A549 (cell line): ENCODE measurements at regions not wholly inside any gene's neighbourhood (a gene's known extent, or its start where the extent isn't known, plus 50 kb on each side); places are given as distances from the start of the nearest gene placed in this dataset.

Source experiments
- ATAC-seq, 2 experiments: fragments of 200-7000 bp in 1 of 2; fragments of >200 bp in 1 of 2; cut with Nextera tagmentation in 1 of 2; cut with Tn5 transposase in 1 of 2; 3 replicates each; pipeline versions ENCODE4 v1.8.0 to v1.9.1; 2018 to 2020; ENCODE audit warnings: mild to moderate bottlenecking in 1 of 2, moderate library complexity in 1 of 2
- CTCF ChIA-PET: fragments of 300-600 bp; sonication (Branson Sonifier 250); formaldehyde crosslinking; extraction: SDS; loops from one replicate; lab custom pipeline; 2021; ENCODE audit warnings: antibody characterized with exemption, inconsistent platforms; lab: Yijun Ruan, JAX
- POLR2A ChIA-PET: fragments of 350-600 bp; formaldehyde crosslinking; extraction: SDS; loops from one replicate; lab custom pipeline; 2021; ENCODE audit warnings: antibody characterized with exemption, inconsistent platforms; lab: Yijun Ruan, JAX
- DNase-seq, 2 experiments: peaks; one replicate each; pipeline versions ENCODE4 v3.0.0 to v3.0.0-alpha.2; 2011 to 2016; ENCODE audit warnings: low read depth in 1 of 2, low spot score in 1 of 2
- FAIRE-seq: peaks from 2 replicates; lab custom pipeline; 2011; peaks lifted over from hg19 to GRCh38; lab: Jason Lieb, UNC
- H3K27ac ChIP-seq, 2 experiments: fragments of >200 bp; sonication (Bioruptor Twin); formaldehyde crosslinking; 3 replicates each; pipeline ENCODE4 v1.5.1; 2016 to 2017
- H3K4me1 ChIP-seq: fragments of >200 bp; sonication (Bioruptor Twin); formaldehyde crosslinking; 3 replicates; pipeline ENCODE4 v1.6.1; 2016
- H3K4me2 ChIP-seq: fragments of >200 bp; sonication (Bioruptor Twin); formaldehyde crosslinking; 3 replicates; pipeline ENCODE4 v1.6.1; 2016
- H3K4me3 ChIP-seq: fragments of >200 bp; sonication (Bioruptor Twin); formaldehyde crosslinking; 3 replicates; pipeline ENCODE4 v1.5.1; 2016
- H3K9me3 ChIP-seq: fragments of >200 bp; sonication (Bioruptor Twin); formaldehyde crosslinking; 3 replicates; pipeline ENCODE4 v1.6.1; 2016
- CHD2 ChIP-seq: fragments of 150-350 bp; IDR thresholded peaks from 2 replicates; pipeline ENCODE4 v1.6.1; 2014; ENCODE audit warnings: low read length; ENCODE audit not compliant: partially characterized antibody
- EHF ChIP-seq: fragments of 250-450 bp; sonication (Bioruptor Pico); IDR thresholded peaks from 2 replicates; pipeline ENCODE4 v1.5.0; 2020; ENCODE audit warnings: mild to moderate bottlenecking
- EHMT2 ChIP-seq: fragments of 200-600 bp; sonication (generic); IDR thresholded peaks from 2 replicates; pipeline ENCODE4 v1.6.1; 2016; ENCODE audit warnings: antibody characterized with exemption, low read depth, mild to moderate bottlenecking, moderate library complexity
- ELK1 ChIP-seq: fragments of 150-350 bp; IDR thresholded peaks from 2 replicates; pipeline ENCODE4 v1.6.1; 2014; ENCODE audit warnings: low read depth, mild to moderate bottlenecking, low read length
- FOSB ChIP-seq: fragments of 250-450 bp; sonication (Bioruptor Pico); IDR thresholded peaks from 2 replicates; pipeline ENCODE4 v1.5.0; 2020; ENCODE audit warnings: mild to moderate bottlenecking, moderate library complexity
- FOSL2 ChIP-seq, 2 experiments: fragments of 450-650 bp in 1 of 2; fragments of >200 bp in 1 of 2; sonication (Bioruptor Twin) in 1 of 2; formaldehyde crosslinking; IDR thresholded peaks; 2 replicates each; pipeline versions ENCODE4 v1.5.0 to v1.6.1; 2016 to 2020; ENCODE audit warnings: mild to moderate bottlenecking in 1 of 2, moderate library complexity in 1 of 2
- HEYL ChIP-seq: fragments of 250-450 bp; sonication (Bioruptor Pico); IDR thresholded peaks from 2 replicates; pipeline ENCODE4 v1.8.0; 2021; ENCODE audit warnings: mild to moderate bottlenecking, moderate library complexity
- HOXA7 ChIP-seq: fragments of 250-450 bp; sonication (Bioruptor Pico); IDR thresholded peaks from 2 replicates; pipeline ENCODE4 v1.5.0; 2020; ENCODE audit warnings: mild to moderate bottlenecking, moderate library complexity
- HOXB5 ChIP-seq: fragments of 250-450 bp; sonication (Bioruptor Pico); IDR thresholded peaks from 2 replicates; pipeline ENCODE4 v1.5.0; 2020; ENCODE audit warnings: mild to moderate bottlenecking, moderate library complexity
- KDM5A ChIP-seq: fragments of 200-600 bp; sonication (generic); IDR thresholded peaks from 2 replicates; pipeline ENCODE4 v1.6.1; 2016; ENCODE audit warnings: antibody characterized with exemption, mild to moderate bottlenecking
- MAFK ChIP-seq: fragments of 450-650 bp; IDR thresholded peaks from 2 replicates; pipeline ENCODE4 v1.6.1; 2014; ENCODE audit not compliant: partially characterized antibody
- MYC ChIP-seq: IDR thresholded peaks from 2 replicates; pipeline ENCODE4 v1.6.1; 2012; ENCODE audit warnings: mild to moderate bottlenecking, inconsistent platforms, low read length, improper control_type of control experiment, borderline replicate concordance
- NPAS2 ChIP-seq: fragments of 250-450 bp; sonication (Bioruptor Pico); IDR thresholded peaks from 2 replicates; pipeline ENCODE4 v1.8.0; 2022; ENCODE audit warnings: mild to moderate bottlenecking, moderate library complexity, borderline replicate concordance
- PHF8 ChIP-seq: fragments of 200-600 bp; sonication (generic); IDR thresholded peaks from 2 replicates; pipeline ENCODE4 v1.6.1; 2016; ENCODE audit warnings: low read depth, mild to moderate bottlenecking, antibody characterized with exemption, moderate library complexity, borderline replicate concordance
- POLR2A ChIP-seq: IDR thresholded peaks from 2 replicates; pipeline ENCODE4 v1.6.1; 2012; ENCODE audit warnings: mild to moderate bottlenecking, low read length
- RAD21 ChIP-seq, 2 experiments: fragments of >200 bp in 1 of 2; sonication (Bioruptor Twin) in 1 of 2; formaldehyde crosslinking in 1 of 2; IDR thresholded peaks in 1 of 2; conservative IDR thresholded peaks in 1 of 2; 2 replicates in 1 of 2; 3 replicates in 1 of 2; pipeline ENCODE4 v1.6.1; 2012 to 2018; ENCODE audit warnings: inconsistent platforms in 1 of 2
- RFX5 ChIP-seq: fragments of 450-650 bp; IDR thresholded peaks from 2 replicates; pipeline ENCODE4 v1.7.1; 2014; ENCODE audit warnings: antibody characterized with exemption, mild to moderate bottlenecking, moderate library complexity
- TFCP2L1 ChIP-seq: fragments of 250-450 bp; sonication (Bioruptor Pico); IDR thresholded peaks from 2 replicates; pipeline ENCODE4 v1.5.0; 2021; ENCODE audit warnings: mild to moderate bottlenecking
- USF2 ChIP-seq: fragments of 450-650 bp; IDR thresholded peaks from 2 replicates; pipeline ENCODE4 v1.6.1; 2014; ENCODE audit warnings: antibody characterized with exemption
- ZFP36 ChIP-seq: fragments of 450-650 bp; IDR thresholded peaks from 2 replicates; pipeline ENCODE4 v1.6.1; 2014; ENCODE audit warnings: borderline replicate concordance; ENCODE audit not compliant: partially characterized antibody
- ZNF302 ChIP-seq: fragments of 250-450 bp; sonication (Bioruptor Pico); IDR thresholded peaks from 2 replicates; pipeline ENCODE4 v1.9.0; 2021; ENCODE audit warnings: inconsistent platforms, mild to moderate bottlenecking, moderate library complexity
- WGBS: methylation state at CpG from one replicate; pipeline ENCODE4 v1.1.6; 2017; ENCODE audit errors: missing lambda C conversion rate; 5-methylcytosine and 5-hydroxymethylcytosine counted together
- TF ChIP-seq, protein P1 (sequence below): fragments of >200 bp; sonication (Bioruptor Twin); formaldehyde crosslinking; IDR thresholded peaks from 3 replicates; pipeline ENCODE4 v1.6.1; 2016
- TF ChIP-seq, protein P2 (sequence below): fragments of >200 bp; sonication (Bioruptor Twin); formaldehyde crosslinking; IDR thresholded peaks from 2 replicates; pipeline ENCODE4 v1.6.1; 2016

- FAIRE-seq (no peak), DNase-seq (no peak), ATAC-seq (no peak)
- no peaks in the 10 kb centered on the region for H3K9me3 ChIP-seq
- no peak overlapping the region for H3K4me2 ChIP-seq
- POLR2A ChIA-PET, result no interaction called here
- TF ChIP-seq ZFP36 (no peak), RAD21 (conservative IDR thresholded peaks at IDR 0.05 in 1 of 2, IDR thresholded peaks at IDR 0.05 in 1 of 2) (no peak), CHD2 (no peak)
- CTCF ChIA-PET, result no interaction called here
- no peaks in the 10 kb centered on the region for H3K4me1 ChIP-seq
- no peak overlapping the region for H3K4me3 ChIP-seq
- WGBS, result 69% methylated on average over 5 of the region's 10 CpGs
- no peak overlapping the region for H3K27ac ChIP-seq
These were observed 837.3 kb downstream of the GALR1 start for GRCh38 chr18:78086931-78087330.

GRCh38 chr18:78087338-78087737, 837.7 kb downstream of the GALR1 start:
- ATAC-seq, result no peak
- WGBS, result 50% methylated on average over 1 of the region's 2 CpGs
- no peak for DNase-seq
- Histone ChIP-seq H3K4me2 (no peak overlapping the region), H3K9me3 (no peaks in the 10 kb centered on the region), H3K27ac (no peak overlapping the region), H3K4me1 (no peaks in the 10 kb centered on the region), H3K4me3 (no peak overlapping the region)
- ChIA-PET POLR2A (no interaction called here), CTCF (no interaction called here)
- no peak for FAIRE-seq
- TF ChIP-seq ELK1 (no peak), NPAS2 (CRISPR knock-in tag) (no peak), EHMT2 (no peak), HOXA7 (no peak), HEYL (no peak), HOXB5 (CRISPR knock-in tag) (no peak), FOSB (no peak), POLR2A (no peak), PHF8 (no peak), RFX5 (no peak), ZNF302 (CRISPR knock-in tag) (no peak), USF2 (no peak), TFCP2L1 (no peak), EHF (CRISPR knock-in tag) (no peak)
- TF ChIP-seq, protein P1, sequence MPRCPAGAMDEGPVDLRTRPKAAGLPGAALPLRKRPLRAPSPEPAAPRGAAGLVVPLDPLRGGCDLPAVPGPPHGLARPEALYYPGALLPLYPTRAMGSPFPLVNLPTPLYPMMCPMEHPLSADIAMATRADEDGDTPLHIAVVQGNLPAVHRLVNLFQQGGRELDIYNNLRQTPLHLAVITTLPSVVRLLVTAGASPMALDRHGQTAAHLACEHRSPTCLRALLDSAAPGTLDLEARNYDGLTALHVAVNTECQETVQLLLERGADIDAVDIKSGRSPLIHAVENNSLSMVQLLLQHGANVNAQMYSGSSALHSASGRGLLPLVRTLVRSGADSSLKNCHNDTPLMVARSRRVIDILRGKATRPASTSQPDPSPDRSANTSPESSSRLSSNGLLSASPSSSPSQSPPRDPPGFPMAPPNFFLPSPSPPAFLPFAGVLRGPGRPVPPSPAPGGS, result no peak
- TF ChIP-seq, protein P2, sequence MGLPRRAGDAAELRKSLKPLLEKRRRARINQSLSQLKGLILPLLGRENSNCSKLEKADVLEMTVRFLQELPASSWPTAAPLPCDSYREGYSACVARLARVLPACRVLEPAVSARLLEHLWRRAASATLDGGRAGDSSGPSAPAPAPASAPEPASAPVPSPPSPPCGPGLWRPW, result no peak

DNA sequence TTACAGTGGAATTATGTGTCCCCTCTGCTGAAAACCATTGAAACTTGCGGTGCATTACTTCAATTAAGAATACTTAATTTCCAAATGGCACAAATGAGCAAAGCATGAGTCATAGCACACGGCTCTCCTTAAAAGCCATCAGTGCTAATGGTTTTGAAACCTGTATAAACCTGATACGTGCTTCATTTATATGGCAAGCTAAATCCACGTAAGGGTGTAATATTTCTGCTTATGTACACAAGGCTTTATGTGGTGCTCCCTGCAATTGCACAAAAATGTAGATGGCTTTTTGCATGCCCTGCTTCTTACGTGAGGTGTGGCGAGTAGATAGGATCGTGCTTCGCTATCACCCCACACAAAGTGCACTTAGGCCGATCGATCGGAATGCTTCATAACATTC, 840.9 kb downstream of the GALR1 start:
- DNase-seq, result no peak
- POLR2A ChIA-PET, result no interaction called here
- Histone ChIP-seq H3K9me3 (no peaks in the 10 kb centered on the region), H3K4me1 (no peaks in the 10 kb centered on the region), H3K4me2 (no peak overlapping the region), H3K4me3 (no peak overlapping the region), H3K27ac (no peak overlapping the region)
- no peak for ATAC-seq
- FAIRE-seq, result no peak
- TF ChIP-seq FOSL2 (IDR thresholded peaks at IDR 0.05) (no peak), FOSL2 (CRISPR knock-in tag; IDR thresholded peaks at IDR 0.05) (no peak), POLR2A (no peak), MYC (no peak), KDM5A (no peak), MAFK (no peak), EHMT2 (no peak), NPAS2 (CRISPR knock-in tag) (no peak)
- TF ChIP-seq, protein P1, result no peak
- CTCF ChIA-PET, result no interaction called here
- WGBS, result 22% methylated on average over 11 of the region's 11 CpGs
